Neural cell (in vitro differentiated cells): ENCODE measurements at regions not wholly inside any gene's neighbourhood (a gene's known extent, or its start where the extent isn't known, plus 50 kb on each side); places are given as distances from the start of the nearest gene placed in this dataset.

Source experiments
- CTCF ChIP-seq: fragments of 450-650 bp; IDR thresholded peaks from 2 replicates; pipeline ENCODE4 v1.5.1; 2014; ENCODE audit warnings: antibody characterized with exemption, mild to moderate bottlenecking, moderate library complexity; ENCODE audit not compliant: poor library complexity, severe bottlenecking
- EP300 ChIP-seq: fragments of 450-650 bp; conservative IDR thresholded peaks from 2 replicates; pipeline ENCODE4 v1.6.1; 2014; ENCODE audit warnings: antibody characterized with exemption, mild to moderate bottlenecking, moderate library complexity; ENCODE audit not compliant: poor library complexity, severe bottlenecking
- EZH2 ChIP-seq: fragments of 200-600, 300-800 bp; shearing (Covaris generic), sonication (generic); IDR thresholded peaks from 2 replicates; pipeline ENCODE4 v1.6.1; 2014; ENCODE audit warnings: antibody characterized with exemption, low read length, borderline replicate concordance, mild to moderate bottlenecking; ENCODE audit not compliant: insufficient read depth, poor library complexity, severe bottlenecking
- POLR2AphosphoS5 ChIP-seq: IDR thresholded peaks from 2 replicates; pipeline ENCODE4 v1.6.1; 2012
- REST ChIP-seq: IDR thresholded peaks from 2 replicates; pipeline ENCODE4 v1.6.1; 2012; ENCODE audit warnings: borderline replicate concordance
- SMC3 ChIP-seq: fragments of 450-650 bp; conservative IDR thresholded peaks from 2 replicates; pipeline ENCODE4 v1.6.1; 2014; ENCODE audit warnings: antibody characterized with exemption, mild to moderate bottlenecking, moderate library complexity; ENCODE audit not compliant: poor library complexity

GRCh38 chrX:1743663-1744062 is 128.8 kb downstream of the ASMT start:
- TF ChIP-seq REST (no peak), CTCF (no peak), POLR2AphosphoS5 (no peak), SMC3 (no peak), EZH2 (no peak), EP300 (no peak)
